RWPE1 (cell line): ENCODE measurements at regions not wholly inside any gene's neighbourhood (a gene's known extent, or its start where the extent isn't known, plus 50 kb on each side); places are given as distances from the start of the nearest gene placed in this dataset.

Source experiments
- CTCF ChIA-PET: fragments of 350-600 bp; sonication (Branson Sonifier 250); formaldehyde crosslinking; extraction: SDS; loops from one replicate; lab custom pipeline; 2021; lab: Yijun Ruan, JAX
- POLR2A ChIA-PET: fragments of 400-600 bp; formaldehyde crosslinking; extraction: SDS; loops from one replicate; lab custom pipeline; 2020; ENCODE audit warnings: antibody characterized with exemption; ENCODE audit not compliant: low non-redundant PET; lab: Yijun Ruan, JAX
- DNase-seq: peaks from one replicate; pipeline ENCODE4 v3.0.0; 2012; ENCODE audit warnings: low spot score
- H3K27ac ChIP-seq: fragments of 450-650 bp; 2 replicates; pipeline ENCODE4 v1.5.1; 2017
- CTCF ChIP-seq: fragments of 450-650 bp; conservative IDR thresholded peaks from 2 replicates; pipeline ENCODE4 v1.5.1; 2017; ENCODE audit warnings: low read depth, mild to moderate bottlenecking

DNA sequence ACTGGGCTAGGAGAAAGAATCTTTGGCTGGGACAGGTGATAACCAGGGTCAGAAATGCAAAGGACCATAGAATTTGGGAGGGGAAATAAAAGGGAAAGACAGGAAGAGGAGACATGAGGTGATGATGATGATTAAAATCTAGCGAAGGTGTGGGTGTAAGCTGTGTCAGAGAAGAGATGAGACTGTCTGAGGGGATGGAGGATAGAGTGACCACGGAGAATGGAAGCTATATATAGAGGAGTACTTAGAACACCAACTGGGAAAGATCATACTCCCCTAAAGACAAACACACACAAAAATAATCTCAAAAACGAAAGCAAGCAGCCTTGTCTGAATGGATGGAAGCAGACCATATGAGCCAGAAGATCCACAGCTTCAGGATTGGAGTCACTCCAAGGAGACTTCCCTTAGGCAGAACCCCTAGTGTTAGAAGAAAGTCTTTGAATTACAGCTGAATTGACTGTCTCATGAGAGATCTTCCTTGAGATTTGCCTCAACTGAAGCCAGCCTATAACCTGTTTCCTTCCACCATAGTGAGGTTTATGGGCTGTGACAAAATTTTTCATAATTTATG, 115.2 kb upstream of the DAZL start:
- no peak for DNase-seq
- ChIA-PET CTCF (interaction anchor here (0.6 kb wide), 1 partner anchor 13 kb away, joined by 3 read pairs; no protein-coding TSS in a partner anchor), POLR2A (no interaction called here)
- no peak overlapping the region for H3K27ac ChIP-seq
- no peak for TF ChIP-seq CTCF

DNA sequence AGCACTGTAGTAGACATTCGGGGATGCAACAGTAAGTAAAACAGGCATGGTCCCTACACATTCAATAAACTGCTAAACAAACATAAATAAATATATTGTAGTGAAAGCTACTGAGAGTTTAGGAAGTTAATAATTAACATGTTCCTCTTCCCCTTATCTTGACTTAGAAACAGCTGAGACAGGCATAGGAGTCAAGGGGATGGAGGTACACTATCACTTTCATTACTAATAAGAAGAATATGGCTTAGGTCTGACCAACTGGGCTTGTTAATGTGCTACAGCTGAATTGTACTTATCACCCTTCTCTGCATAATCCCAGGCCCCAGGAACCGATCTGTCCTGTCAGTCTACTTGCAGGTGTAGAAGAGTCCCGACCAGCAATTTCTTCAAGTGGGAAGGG, 116.3 kb upstream of the DAZL start:
- TF ChIP-seq CTCF, result no peak
- CTCF ChIA-PET, result no interaction called here

GRCh38 chr3:16723978-16724377, 118.8 kb upstream of the DAZL start:
- DNase-seq, result no peak
- POLR2A ChIA-PET, result no interaction called here
- CTCF ChIA-PET, result no interaction called here
- no peak for TF ChIP-seq CTCF
- no peak overlapping the region for H3K27ac ChIP-seq

More for the DNA sequence above, 116.3 kb upstream of the DAZL start:
- H3K27ac ChIP-seq, result no peak overlapping the region
- DNase-seq, result no peak
- POLR2A ChIA-PET, result no interaction called here

GRCh38 chr3:16724487-16724886, 119.3 kb upstream of the DAZL start:
- CTCF ChIA-PET, result no interaction called here
- H3K27ac ChIP-seq, result no peak overlapping the region
- no peak for DNase-seq
- no peak for TF ChIP-seq CTCF
- POLR2A ChIA-PET, result no interaction called here

DNA sequence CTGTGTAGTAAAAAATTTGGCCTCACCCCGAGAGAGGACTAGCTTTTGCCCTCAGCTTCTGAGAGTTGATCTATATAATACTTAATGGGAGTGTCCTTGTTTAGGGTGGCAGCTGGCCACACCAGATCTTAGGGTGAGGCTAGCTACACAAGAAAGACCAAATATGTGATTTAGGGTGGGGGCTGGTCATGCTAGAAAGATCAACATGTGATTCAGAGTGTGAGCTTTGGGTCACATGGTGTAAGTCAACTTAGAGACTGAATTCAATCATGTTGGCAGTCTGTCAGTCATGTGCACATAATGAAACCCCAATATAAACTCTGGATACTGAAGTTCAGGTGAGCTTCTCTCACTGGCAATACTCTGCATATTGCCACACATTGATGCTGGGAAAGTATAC, 120.7 kb upstream of the DAZL start:
- CTCF ChIA-PET, result no interaction called here
- no peak for DNase-seq
- no peak overlapping the region for H3K27ac ChIP-seq
- TF ChIP-seq CTCF, result no peak
- POLR2A ChIA-PET, result no interaction called here

DNA sequence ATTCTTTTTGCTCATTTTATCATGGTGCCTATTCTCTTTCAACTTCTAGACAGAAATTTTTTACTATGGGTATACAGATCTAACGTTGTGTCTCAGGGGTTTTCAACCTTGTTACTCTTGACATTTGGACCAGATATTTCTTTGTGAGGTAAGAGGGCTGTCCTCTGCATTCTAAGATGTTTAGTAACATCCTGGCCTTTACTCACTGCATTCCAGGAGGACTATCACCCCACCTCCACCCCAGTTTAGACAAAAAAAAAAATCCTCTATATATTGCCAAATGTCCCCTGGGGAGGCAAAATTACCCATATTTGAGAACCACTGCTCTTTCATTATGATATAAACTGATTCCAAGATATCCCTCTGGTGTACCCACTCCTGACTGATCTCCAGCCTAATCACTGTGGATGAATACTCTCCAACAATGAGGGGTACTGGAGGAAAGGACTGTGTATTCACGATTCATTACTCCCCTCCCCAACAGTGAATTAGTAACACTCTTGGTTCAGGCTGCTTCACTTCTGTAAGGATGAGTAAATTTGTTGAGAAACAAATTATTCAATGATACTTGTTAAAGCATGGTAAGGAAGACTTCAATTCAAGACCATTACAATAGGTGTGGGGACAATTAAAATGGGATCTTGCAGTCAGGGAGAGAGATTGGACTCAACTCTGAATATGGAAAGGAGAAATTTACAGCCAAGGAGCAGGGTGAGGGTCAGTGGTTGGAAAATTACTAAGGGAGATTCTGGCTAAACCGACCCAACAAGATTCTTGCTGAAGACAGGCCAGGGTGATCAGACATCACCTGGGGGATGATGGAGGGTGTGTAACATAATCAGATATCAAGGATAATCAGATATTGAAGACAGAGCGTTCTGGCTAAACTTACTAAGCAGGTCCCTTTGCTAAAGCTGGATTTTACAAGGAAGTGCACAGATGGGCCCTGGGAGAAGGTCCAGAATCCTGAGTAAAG, 123.8 kb upstream of the DAZL start:
- CTCF ChIA-PET, result no interaction called here
- no peak for TF ChIP-seq CTCF
- no peak overlapping the region for H3K27ac ChIP-seq
- POLR2A ChIA-PET, result no interaction called here
- peak; percentile 10 for DNase-seq
